Coronary artery (tissue), 2 donors: ENCODE measurements at regions not wholly inside any gene's neighbourhood (a gene's known extent, or its start where the extent isn't known, plus 50 kb on each side); places are given as distances from the start of the nearest gene placed in this dataset.

Experiments
- DNase-seq: peaks from one replicate; pipeline ENCODE4 v3.0.0-alpha.2; 2017; ENCODE audit warnings: low spot score
- H3K27ac ChIP-seq, 2 donors: fragments of 200-600 bp; sonication (generic); one replicate each; pipeline ENCODE4 v1.5.1; 2016 to 2019
- H3K4me3 ChIP-seq: fragments of 200-600 bp; sonication (generic); 2 replicates; pipeline ENCODE4 v1.5.1; 2016; ENCODE audit warnings: mild to moderate bottlenecking, moderate library complexity
- TF ChIP-seq, protein P1 (sequence below): fragments of 200-600 bp; sonication (generic); IDR thresholded peaks from one replicate; pipeline ENCODE4 v1.5.1; 2019; ENCODE audit warnings: antibody characterized with exemption

DNA sequence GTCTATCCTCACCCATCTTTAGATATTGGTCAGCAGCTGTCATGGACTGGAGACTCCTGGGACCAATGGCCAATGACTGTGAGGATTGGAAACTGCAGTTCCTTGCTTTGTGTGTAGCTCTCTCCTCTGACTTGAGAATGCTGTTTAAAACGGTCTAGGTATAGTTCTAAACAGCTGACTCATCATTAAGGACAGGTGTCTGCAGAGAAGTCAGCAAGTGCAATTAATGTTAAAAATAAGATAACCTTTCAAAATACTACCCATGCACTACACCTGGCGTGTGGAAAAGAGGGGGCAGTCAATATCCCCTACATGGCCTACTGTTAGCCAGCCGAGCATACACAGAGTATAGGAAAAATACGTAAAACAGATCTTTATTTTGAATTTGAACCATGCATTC lies 115.4 kb upstream of the TAB2 start:
- TF ChIP-seq, protein P1, sequence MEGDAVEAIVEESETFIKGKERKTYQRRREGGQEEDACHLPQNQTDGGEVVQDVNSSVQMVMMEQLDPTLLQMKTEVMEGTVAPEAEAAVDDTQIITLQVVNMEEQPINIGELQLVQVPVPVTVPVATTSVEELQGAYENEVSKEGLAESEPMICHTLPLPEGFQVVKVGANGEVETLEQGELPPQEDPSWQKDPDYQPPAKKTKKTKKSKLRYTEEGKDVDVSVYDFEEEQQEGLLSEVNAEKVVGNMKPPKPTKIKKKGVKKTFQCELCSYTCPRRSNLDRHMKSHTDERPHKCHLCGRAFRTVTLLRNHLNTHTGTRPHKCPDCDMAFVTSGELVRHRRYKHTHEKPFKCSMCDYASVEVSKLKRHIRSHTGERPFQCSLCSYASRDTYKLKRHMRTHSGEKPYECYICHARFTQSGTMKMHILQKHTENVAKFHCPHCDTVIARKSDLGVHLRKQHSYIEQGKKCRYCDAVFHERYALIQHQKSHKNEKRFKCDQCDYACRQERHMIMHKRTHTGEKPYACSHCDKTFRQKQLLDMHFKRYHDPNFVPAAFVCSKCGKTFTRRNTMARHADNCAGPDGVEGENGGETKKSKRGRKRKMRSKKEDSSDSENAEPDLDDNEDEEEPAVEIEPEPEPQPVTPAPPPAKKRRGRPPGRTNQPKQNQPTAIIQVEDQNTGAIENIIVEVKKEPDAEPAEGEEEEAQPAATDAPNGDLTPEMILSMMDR, result no peak
- H3K4me3 ChIP-seq, result no peak overlapping the region
- no peak for DNase-seq
- no peak overlapping the region for H3K27ac ChIP-seq

- TF ChIP-seq, protein P1, result no peak
- Histone ChIP-seq H3K27ac (no peak overlapping the region), H3K4me3 (no peak overlapping the region)
- DNase-seq, result no peak
Measured at GRCh38 chr6:149202952-149203351, 114.6 kb upstream of the TAB2 start.

- Histone ChIP-seq H3K4me3 (no peak overlapping the region), H3K27ac (no peak overlapping the region)
- DNase-seq, result no peak
- TF ChIP-seq, protein P1, result no peak
Measured at GRCh38 chr6:149203509-149203908, 114.0 kb upstream of the TAB2 start.

GRCh38 chr6:149208134-149208601 lies 109.3 kb upstream of the TAB2 start:
- no peak for DNase-seq
- TF ChIP-seq, protein P1, result no peak
- no peak overlapping the region for H3K27ac ChIP-seq
- no peak overlapping the region for H3K4me3 ChIP-seq

- DNase-seq, result no peak
- H3K4me3 ChIP-seq, result no peak overlapping the region
- H3K27ac ChIP-seq, result no peak overlapping the region
- TF ChIP-seq, protein P1, result no peak
Measured at GRCh38 chr6:149209871-149210775, 107.4 kb upstream of the TAB2 start.

DNA sequence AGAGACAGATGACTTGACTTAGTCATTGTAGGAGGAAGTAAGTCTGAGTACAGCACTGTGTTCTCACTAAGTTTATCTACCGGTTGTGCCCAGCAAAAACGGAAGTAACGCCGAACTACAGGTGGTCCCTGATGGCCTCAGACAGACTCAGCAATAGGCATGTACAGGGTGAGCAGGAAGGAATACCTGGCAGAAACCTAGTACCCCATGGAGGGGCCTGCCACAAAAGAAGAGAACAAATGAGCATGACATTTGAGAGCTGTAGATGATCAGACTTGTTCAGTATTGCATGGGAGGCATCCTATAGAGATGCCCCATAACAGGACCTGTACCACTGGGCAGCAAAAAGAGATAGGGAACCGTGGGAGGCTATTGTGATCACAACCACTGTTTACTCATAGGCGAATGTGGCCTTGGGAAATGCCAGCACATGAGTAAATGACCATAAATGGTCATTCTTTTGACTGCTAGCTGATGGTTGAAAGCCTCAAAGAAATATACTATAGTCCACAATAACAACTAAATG lies 106.4 kb upstream of the TAB2 start:
- Histone ChIP-seq H3K4me3 (no peak overlapping the region), H3K27ac (no peak overlapping the region)
- TF ChIP-seq, protein P1, result no peak
- DNase-seq, result no peak

- TF ChIP-seq, protein P1, result no peak
- DNase-seq, result no peak
- Histone ChIP-seq H3K27ac (no peak overlapping the region), H3K4me3 (no peak overlapping the region)
Measured at GRCh38 chr6:149212206-149212605, 105.3 kb upstream of the TAB2 start.
